Type B pancreatic cell (in vitro differentiated cells): ENCODE measurements at regions not wholly inside any gene's neighbourhood (a gene's known extent, or its start where the extent isn't known, plus 50 kb on each side); places are given as distances from the start of the nearest gene placed in this dataset.

Source experiments
- DNase-seq: peaks from one replicate; pipeline ENCODE4 v3.0.0; 2021; ENCODE audit warnings: mixed read lengths; ENCODE audit not compliant: unreplicated experiment; ENCODE audit errors: extremely low spot score
- H3K27ac Mint-ChIP-seq: 2 replicates; pipeline ENCODE4 v1.8.0; 2021; ENCODE audit warnings: mild to moderate bottlenecking, mixed read lengths
- H3K27me3 Mint-ChIP-seq: 2 replicates; pipeline ENCODE4 v1.8.0; 2021; ENCODE audit warnings: mixed read lengths
- H3K36me3 Mint-ChIP-seq: 2 replicates; pipeline ENCODE4 v1.8.0; 2021; ENCODE audit warnings: mixed read lengths
- H3K4me1 Mint-ChIP-seq: one replicate; pipeline ENCODE4 v1.8.0; 2021; ENCODE audit warnings: mixed read lengths; ENCODE audit not compliant: unreplicated experiment
- H3K4me3 Mint-ChIP-seq: 2 replicates; pipeline ENCODE4 v1.8.0; 2021; ENCODE audit warnings: mild to moderate bottlenecking, mixed read lengths
- H3K9me3 Mint-ChIP-seq: 2 replicates; pipeline ENCODE4 v1.8.0; 2021; ENCODE audit warnings: mixed read lengths
- TF ChIP-seq, protein P1 (sequence below): fragments of 200-600 bp; sonication (generic); conservative IDR thresholded peaks from 2 replicates; pipeline ENCODE4 v1.5.0; 2021; ENCODE audit warnings: antibody characterized with exemption, mild to moderate bottlenecking

DNA sequence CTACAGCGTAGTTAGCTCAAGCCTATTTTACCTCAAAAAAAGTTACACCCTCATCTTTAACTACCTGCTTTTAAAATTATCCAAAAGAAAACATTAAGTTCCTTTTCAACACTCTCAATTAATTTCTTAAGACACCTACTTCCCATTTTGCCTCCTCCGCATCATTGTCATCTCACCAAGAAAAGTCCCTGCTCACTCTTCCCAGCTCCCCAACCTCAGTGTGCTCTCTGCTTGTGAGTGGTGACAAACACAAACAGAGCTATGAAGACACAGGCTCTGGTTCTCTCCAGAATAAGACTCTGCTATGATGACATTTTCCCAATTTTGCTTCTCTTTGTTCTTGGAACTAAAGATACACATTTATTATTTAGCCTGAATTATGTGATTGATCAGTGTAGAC, 385.1 kb upstream of the HTR2A start:
- TF ChIP-seq, protein P1, sequence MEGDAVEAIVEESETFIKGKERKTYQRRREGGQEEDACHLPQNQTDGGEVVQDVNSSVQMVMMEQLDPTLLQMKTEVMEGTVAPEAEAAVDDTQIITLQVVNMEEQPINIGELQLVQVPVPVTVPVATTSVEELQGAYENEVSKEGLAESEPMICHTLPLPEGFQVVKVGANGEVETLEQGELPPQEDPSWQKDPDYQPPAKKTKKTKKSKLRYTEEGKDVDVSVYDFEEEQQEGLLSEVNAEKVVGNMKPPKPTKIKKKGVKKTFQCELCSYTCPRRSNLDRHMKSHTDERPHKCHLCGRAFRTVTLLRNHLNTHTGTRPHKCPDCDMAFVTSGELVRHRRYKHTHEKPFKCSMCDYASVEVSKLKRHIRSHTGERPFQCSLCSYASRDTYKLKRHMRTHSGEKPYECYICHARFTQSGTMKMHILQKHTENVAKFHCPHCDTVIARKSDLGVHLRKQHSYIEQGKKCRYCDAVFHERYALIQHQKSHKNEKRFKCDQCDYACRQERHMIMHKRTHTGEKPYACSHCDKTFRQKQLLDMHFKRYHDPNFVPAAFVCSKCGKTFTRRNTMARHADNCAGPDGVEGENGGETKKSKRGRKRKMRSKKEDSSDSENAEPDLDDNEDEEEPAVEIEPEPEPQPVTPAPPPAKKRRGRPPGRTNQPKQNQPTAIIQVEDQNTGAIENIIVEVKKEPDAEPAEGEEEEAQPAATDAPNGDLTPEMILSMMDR, result no peak
- H3K4me1 Mint-ChIP-seq, result peaks cover 3% of the 10 kb centered on the region
- no peaks in the 10 kb centered on the region for H3K36me3 Mint-ChIP-seq
- no peak for DNase-seq
- no peak overlapping the region for H3K4me3 Mint-ChIP-seq
- no peaks in the 10 kb centered on the region for H3K9me3 Mint-ChIP-seq
- H3K27ac Mint-ChIP-seq, result no peak overlapping the region
- H3K27me3 Mint-ChIP-seq, result no peaks in the 10 kb centered on the region

DNA sequence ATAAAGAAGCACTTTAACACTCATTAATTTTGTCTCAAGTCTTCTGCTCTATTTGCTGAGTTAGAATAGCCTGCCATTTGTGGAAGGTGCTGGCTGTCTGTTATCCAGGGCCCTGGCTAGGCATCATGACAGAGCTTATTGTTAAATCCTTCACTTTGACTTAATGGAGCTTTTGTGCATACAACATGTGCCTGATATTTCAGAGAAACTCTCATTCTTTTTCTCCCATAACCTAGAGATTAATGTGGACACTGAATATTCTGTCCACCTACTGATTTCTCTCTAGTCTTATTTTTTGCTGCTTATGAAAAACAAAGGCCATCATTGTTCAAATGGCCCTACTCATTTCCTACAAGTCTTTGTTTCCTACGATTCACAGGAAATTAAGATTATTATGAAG, 383.1 kb upstream of the HTR2A start:
- Mint-ChIP-seq H3K27ac (no peak overlapping the region), H3K4me3 (no peak overlapping the region), H3K27me3 (no peaks in the 10 kb centered on the region), H3K4me1 (no peaks in the 10 kb centered on the region), H3K9me3 (no peaks in the 10 kb centered on the region), H3K36me3 (no peaks in the 10 kb centered on the region)
- DNase-seq, result no peak
- TF ChIP-seq, protein P1, result no peak

DNA sequence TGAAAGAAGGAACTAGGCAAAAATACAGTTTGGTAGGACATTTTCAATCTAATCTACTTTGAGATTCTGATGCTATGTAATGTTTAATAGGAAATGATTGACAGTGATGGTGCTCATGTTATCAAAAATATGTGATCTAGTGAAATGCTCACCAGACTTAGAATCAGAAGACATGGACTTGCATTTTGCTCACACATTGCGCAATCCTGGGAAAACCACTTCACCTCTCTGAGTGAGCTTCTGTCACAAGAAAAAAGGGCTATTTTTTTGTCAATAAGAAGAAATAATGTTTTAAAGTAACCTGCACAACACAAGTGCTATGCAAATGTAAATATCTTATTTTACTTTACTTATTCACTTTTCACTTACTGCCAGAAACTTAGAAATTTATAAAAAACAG, 380.9 kb upstream of the HTR2A start:
- Mint-ChIP-seq H3K4me3 (no peak overlapping the region), H3K36me3 (no peaks in the 10 kb centered on the region), H3K4me1 (no peaks in the 10 kb centered on the region), H3K27ac (no peak overlapping the region), H3K9me3 (no peaks in the 10 kb centered on the region), H3K27me3 (no peaks in the 10 kb centered on the region)
- DNase-seq, result no peak
- TF ChIP-seq, protein P1, result no peak

DNA sequence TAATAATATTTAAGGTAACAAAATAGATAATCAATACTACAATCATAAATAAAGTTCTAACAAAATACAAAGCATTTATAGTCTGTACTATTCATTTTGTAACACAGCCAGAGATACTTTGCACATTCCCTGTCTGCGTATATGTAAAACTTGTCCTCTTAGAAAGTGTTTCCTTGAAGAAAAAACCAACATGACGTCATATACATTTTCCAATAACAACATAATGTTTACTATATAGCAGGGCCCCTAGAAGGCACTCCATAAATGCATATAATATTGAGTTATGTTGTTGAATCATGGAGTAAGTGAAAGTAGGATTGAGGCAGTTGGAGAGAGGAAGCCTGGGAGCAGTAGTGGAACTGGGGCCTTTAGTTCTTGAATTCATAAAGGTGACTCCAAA, 371.4 kb upstream of the HTR2A start:
- no peaks in the 10 kb centered on the region for H3K9me3 Mint-ChIP-seq
- H3K4me3 Mint-ChIP-seq, result no peak overlapping the region
- H3K4me1 Mint-ChIP-seq, result no peaks in the 10 kb centered on the region
- TF ChIP-seq, protein P1, result no peak
- no peak for DNase-seq
- no peak overlapping the region for H3K27ac Mint-ChIP-seq
- H3K36me3 Mint-ChIP-seq, result no peaks in the 10 kb centered on the region
- H3K27me3 Mint-ChIP-seq, result no peaks in the 10 kb centered on the region

DNA sequence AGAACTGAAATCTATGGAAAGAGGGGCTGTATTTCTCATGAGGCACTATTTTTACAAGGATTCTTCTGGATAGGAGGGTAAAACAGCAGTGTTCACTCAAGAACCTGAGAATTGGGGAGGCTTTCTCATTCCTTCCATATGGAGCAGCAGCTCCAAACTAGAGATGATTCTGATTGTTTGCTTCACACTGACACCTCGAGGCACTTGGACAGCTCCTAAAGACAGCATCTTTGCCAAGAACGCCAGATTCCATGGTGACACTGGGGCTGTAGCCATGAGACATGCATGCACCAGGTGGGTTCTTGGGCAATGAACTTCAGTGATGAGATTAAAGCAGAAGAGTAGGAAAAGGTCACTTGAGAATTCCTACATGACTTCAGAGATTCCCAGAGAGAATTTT, 361.5 kb upstream of the HTR2A start:
- Mint-ChIP-seq H3K9me3 (no peaks in the 10 kb centered on the region), H3K27ac (no peak overlapping the region), H3K27me3 (no peaks in the 10 kb centered on the region), H3K36me3 (no peaks in the 10 kb centered on the region), H3K4me3 (no peak overlapping the region), H3K4me1 (no peaks in the 10 kb centered on the region)
- no peak for DNase-seq
- TF ChIP-seq, protein P1, result no peak

DNA sequence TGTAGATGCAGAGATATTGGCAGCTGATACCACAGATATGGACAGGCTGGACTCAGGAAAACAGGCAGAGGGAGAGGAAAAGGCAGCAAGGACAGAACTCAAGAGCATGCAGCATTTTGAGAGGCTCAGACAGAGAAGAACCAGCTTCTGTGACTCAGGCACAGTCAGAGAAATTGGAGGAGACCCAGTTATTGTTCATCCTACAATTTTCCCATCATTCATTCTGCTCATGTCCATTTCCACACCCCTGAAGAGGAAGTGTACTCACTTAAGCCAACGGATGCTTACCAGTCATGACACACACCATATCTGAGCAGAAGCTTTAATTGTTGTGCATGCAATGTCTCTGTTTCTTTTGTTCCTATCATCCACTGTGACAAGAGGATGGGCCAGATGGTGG, 359.8 kb upstream of the HTR2A start:
- no peaks in the 10 kb centered on the region for H3K9me3 Mint-ChIP-seq

More for the DNA sequence above, 359.8 kb upstream of the HTR2A start:
- DNase-seq, result no peak
- Mint-ChIP-seq H3K4me1 (no peaks in the 10 kb centered on the region), H3K27ac (no peak overlapping the region), H3K36me3 (no peaks in the 10 kb centered on the region), H3K4me3 (no peak overlapping the region), H3K27me3 (no peaks in the 10 kb centered on the region)
- TF ChIP-seq, protein P1, result no peak
